HepG2 (cell line): ENCODE measurements at regions not wholly inside any gene's neighbourhood (a gene's known extent, or its start where the extent isn't known, plus 50 kb on each side); places are given as distances from the start of the nearest gene placed in this dataset.

Experiments used
- ATAC-seq: fragments of 200-7000 bp; cut with Tn5 transposase; 3 replicates; pipeline ENCODE4 v1.9.1; 2020; ENCODE audit warnings: mild to moderate bottlenecking, moderate library complexity
- BruUV-seq: library from RNA; stranded (reverse); fragments of 400-500 nt; replicated peaks from 2 replicates; lab custom pipeline; 2021; lab: Mats Ljungman, UMichigan
- CTCF ChIA-PET: fragments of 300-600 bp; formaldehyde crosslinking; extraction: SDS; loops from one replicate; lab custom pipeline; 2021; ENCODE audit warnings: low total read pairs, inconsistent platforms, low intra/inter-chr PET ratio; lab: Yijun Ruan, JAX
- POLR2A ChIA-PET: fragments of 350-600 bp; sonication (Branson Sonifier 250); formaldehyde crosslinking; loops from one replicate; lab custom pipeline; 2020; ENCODE audit warnings: antibody characterized with exemption, inconsistent platforms; lab: Yijun Ruan, JAX
- DNase-seq: peaks from one replicate; pipeline ENCODE4 v3.0.0-alpha.2; 2015; ENCODE audit warnings: low spot score
- FAIRE-seq: peaks from 3 replicates; lab custom pipeline; 2011; peaks lifted over from hg19 to GRCh38; lab: Jason Lieb, UNC
- H2AFZ ChIP-seq: one replicate; pipeline ENCODE4 v1.6.1; 2011; ENCODE audit warnings: low read length, inconsistent platforms
- H3K27ac ChIP-seq: fragments of 300-600 bp; 3 replicates; pipeline ENCODE4 v1.8.0; 2011; ENCODE audit warnings: mixed run types, mild to moderate bottlenecking, mixed read lengths, low read length, inconsistent platforms; ENCODE audit not compliant: insufficient read depth; ENCODE audit errors: extremely low read length
- H3K27me3 ChIP-seq, 2 experiments: fragments of 200-600 bp in 1 of 2; 2 replicates in 1 of 2; 3 replicates in 1 of 2; pipeline versions ENCODE4 v1.6.0 to v1.8.0; 2011; ENCODE audit warnings: low read length in 2 of 2, mild to moderate bottlenecking in 2 of 2, moderate library complexity in 2 of 2, inconsistent platforms in 1 of 2; ENCODE audit not compliant: insufficient read depth in 2 of 2, control insufficient read depth in 1 of 2
- H3K36me3 ChIP-seq, 2 experiments: fragments of 200-600 bp in 1 of 2; replicated peaks in 1 of 2; 2 replicates in 1 of 2; 3 replicates in 1 of 2; pipeline versions ENCODE4 v1.5.1 to v1.8.0; 2011; ENCODE audit warnings: low read length in 2 of 2, inconsistent platforms in 1 of 2; ENCODE audit not compliant: insufficient read depth in 2 of 2, control insufficient read depth in 1 of 2
- H3K4me1 ChIP-seq: 2 replicates; pipeline ENCODE4 v1.5.1; 2012; ENCODE audit warnings: low read length, inconsistent platforms; ENCODE audit not compliant: insufficient read depth
- H3K4me2 ChIP-seq: 2 replicates; pipeline ENCODE4 v1.6.0; 2011; ENCODE audit warnings: low read depth, low read length, inconsistent platforms
- H3K4me3 ChIP-seq, 3 experiments: fragments of 200-600 bp in 1 of 3; sonication (generic), shearing (Covaris generic) in 1 of 3; replicated peaks in 1 of 3; 2 replicates each; pipeline ENCODE4 v1.5.1; 2011 to 2016; ENCODE audit warnings: low read length in 3 of 3, inconsistent platforms in 2 of 3, low read depth in 2 of 3, mild to moderate bottlenecking in 2 of 3, control low read depth in 1 of 3, mixed read lengths in 1 of 3; ENCODE audit not compliant: insufficient read depth in 1 of 3
- H3K79me2 ChIP-seq: one replicate; pipeline ENCODE4 v1.6.1; 2011; ENCODE audit warnings: low read length, inconsistent platforms; ENCODE audit not compliant: insufficient read depth
- H3K9ac ChIP-seq: 2 replicates; pipeline ENCODE4 v1.6.0; 2011; ENCODE audit warnings: mild to moderate bottlenecking, low read depth, low read length, inconsistent platforms; ENCODE audit not compliant: insufficient read depth
- H3K9me3 ChIP-seq: 2 replicates; pipeline ENCODE4 v1.5.1; 2012; ENCODE audit warnings: mild to moderate bottlenecking, low read length
- H4K20me1 ChIP-seq: 2 replicates; pipeline ENCODE4 v1.6.0; 2011; ENCODE audit warnings: inconsistent platforms, mild to moderate bottlenecking, low read length, moderate library complexity; ENCODE audit not compliant: insufficient read depth
- ATAD3A ChIP-seq: sonication (generic); formaldehyde crosslinking; IDR thresholded peaks from 2 replicates; pipeline ENCODE4 v1.4.0; 2020; ENCODE audit warnings: missing genetic modification reagents
- HMG20A ChIP-seq: IDR thresholded peaks from 2 replicates; pipeline ENCODE4 v1.6.1; 2016; ENCODE audit warnings: borderline replicate concordance
- IRF1 ChIP-seq: sonication (generic); formaldehyde crosslinking; IDR thresholded peaks from 2 replicates; pipeline ENCODE4 v1.4.0; 2020; ENCODE audit warnings: low read depth, mild to moderate bottlenecking, missing genetic modification reagents
- PLSCR1 ChIP-seq: sonication (generic); formaldehyde crosslinking; IDR thresholded peaks from 2 replicates; pipeline ENCODE4 v1.5.0; 2020; ENCODE audit warnings: missing genetic modification reagents, mild to moderate bottlenecking, borderline replicate concordance
- ZSCAN25 ChIP-seq: sonication (generic); formaldehyde crosslinking; IDR thresholded peaks from 2 replicates; pipeline ENCODE4 v1.8.0; 2022; ENCODE audit warnings: mild to moderate bottlenecking, missing genetic modification reagents
- WGBS: methylation state at CpG from one replicate; pipeline ENCODE4 v1.1.6; 2017; ENCODE audit warnings: low lambda C conversion rate; 5-methylcytosine and 5-hydroxymethylcytosine counted together
- in situ Hi-C: cut with HindIII; loops from 2 replicates; pipeline ENCODE4 v1.10.0; 2017; ENCODE audit warnings: low pct_unique_long_range_greater_than_20kb; ENCODE audit not compliant: extremely low pct_ligation_motif_present
- intact Hi-C: fragments of 100-400 bp; cut with micrococcal nuclease; formaldehyde crosslinking; loops from one replicate; pipeline ENCODE4 v1.10.0; 2022; ENCODE audit not compliant: unreplicated experiment
- TF ChIP-seq, protein P1 (sequence below): sonication (generic); formaldehyde crosslinking; IDR thresholded peaks from 2 replicates; pipeline ENCODE4 v1.8.0; 2022; ENCODE audit warnings: missing genetic modification reagents, mild to moderate bottlenecking, inconsistent platforms, borderline replicate concordance

GRCh38 chr7:84844771-84845170 lies 342.1 kb downstream of the SEMA3D start:
- H4K20me1 ChIP-seq, result no peaks in the 10 kb centered on the region
- 0% methylated on average over 1 of the region's 1 CpG for WGBS

DNA sequence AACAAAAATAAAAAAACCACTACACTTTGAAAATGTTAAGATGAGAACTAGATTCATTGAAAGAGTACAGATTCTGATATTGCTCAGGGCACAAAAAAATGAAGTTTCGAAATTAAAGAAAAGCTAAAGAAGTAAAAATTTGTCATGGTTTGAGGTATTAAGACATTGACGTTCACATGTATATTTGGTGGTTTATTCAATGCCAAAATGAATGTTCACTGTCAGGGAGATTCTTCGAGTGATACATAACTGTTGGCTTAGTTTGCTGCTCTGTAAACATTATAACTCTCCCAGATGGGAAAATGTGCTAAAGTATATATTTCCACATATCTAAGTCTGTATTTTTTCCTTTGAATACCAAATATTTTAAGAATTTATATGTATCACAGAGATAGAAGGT lies 345.0 kb downstream of the SEMA3D start:
- FAIRE-seq, result no peak
- Histone ChIP-seq H3K9me3 (no peaks in the 10 kb centered on the region), H3K4me2 (no peak overlapping the region)

More at GRCh38 chr7:84844771-84845170, 342.1 kb downstream of the SEMA3D start:
- Histone ChIP-seq H3K4me2 (no peak overlapping the region), H2AFZ (no peak overlapping the region), H3K79me2 (no peaks in the 10 kb centered on the region), H3K4me3 (no peak overlapping the region), H3K9ac (no peak overlapping the region), H3K9me3 (no peaks in the 10 kb centered on the region)
- ATAC-seq, result no peak
- in situ Hi-C loops, result no loop called here
- no peak for DNase-seq
- CTCF ChIA-PET, result no interaction called here
- intact Hi-C loops, result no loop called here
- no peak for FAIRE-seq
- TF ChIP-seq ZSCAN25 (CRISPR knock-in tag) (no peak), IRF1 (CRISPR knock-in tag) (no peak), PLSCR1 (CRISPR knock-in tag) (no peak)
- TF ChIP-seq, all 625 proteins: peak for 0
- no peaks in the 10 kb centered on the region for H3K4me1 ChIP-seq
- H3K36me3 ChIP-seq, result no peaks in the 10 kb centered on the region
- no peaks in the 10 kb centered on the region for H3K27me3 ChIP-seq
- POLR2A ChIA-PET, result no interaction called here
- no peak overlapping the region for H3K27ac ChIP-seq
- no TSS peak for BruUV-seq

More for the DNA sequence above, 345.0 kb downstream of the SEMA3D start:
- Histone ChIP-seq H2AFZ (no peak overlapping the region), H3K9ac (no peak overlapping the region), H3K27ac (no peak overlapping the region), H4K20me1 (no peaks in the 10 kb centered on the region), H3K27me3 (no peaks in the 10 kb centered on the region), H3K79me2 (no peaks in the 10 kb centered on the region), H3K36me3 (no peaks in the 10 kb centered on the region), H3K4me1 (no peaks in the 10 kb centered on the region), H3K4me3 (no peak overlapping the region)
- ATAC-seq (no peak), DNase-seq (no peak)
- WGBS, result 0% methylated on average over 3 of the region's 3 CpGs
- in situ Hi-C loops (no loop called here), intact Hi-C loops (no loop called here)
- no TSS peak for BruUV-seq
- POLR2A ChIA-PET, result no interaction called here
- TF ChIP-seq, protein P1, sequence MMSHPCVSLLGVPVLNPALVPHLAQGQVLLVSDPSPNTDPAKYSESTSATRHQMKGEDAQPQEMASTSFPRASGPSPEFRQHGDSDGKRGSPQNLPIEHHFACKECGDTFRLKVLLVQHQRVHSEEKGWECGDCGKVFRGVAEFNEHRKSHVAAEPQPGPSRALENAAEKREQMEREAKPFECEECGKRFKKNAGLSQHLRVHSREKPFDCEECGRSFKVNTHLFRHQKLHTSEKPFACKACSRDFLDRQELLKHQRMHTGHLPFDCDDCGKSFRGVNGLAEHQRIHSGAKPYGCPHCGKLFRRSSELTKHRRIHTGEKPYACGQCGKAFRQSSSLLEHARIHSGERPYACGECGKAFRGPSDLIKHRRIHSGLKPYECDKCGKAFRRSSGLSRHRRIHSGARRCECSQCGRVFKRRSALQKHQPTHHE (CRISPR knock-in tag), result no peak
- TF ChIP-seq HMG20A (no peak), ATAD3A (CRISPR knock-in tag) (no peak)
- CTCF ChIA-PET, result no interaction called here
